Stimulated activated CD4-positive, alpha-beta T cell treated with anti-CD3 and anti-CD28 coated beads, Interleukin-4, amount 100 ng/mL, for 24 hours (primary cell): ENCODE measurements at regions not wholly inside any gene's neighbourhood (a gene's known extent, or its start where the extent isn't known, plus 50 kb on each side); places are given as distances from the start of the nearest gene placed in this dataset.
"Not testable (repeated sequence)": the region's sequence is repeated elsewhere in the genome, so short reads cannot be mapped to it uniquely, and the experiment has no call there.

Source experiments
- DNase-seq: peaks from one replicate; pipeline ENCODE4 v3.0.0-alpha.2; 2020

GRCh38 chr1:60637651-60638050, 444.7 kb upstream of the NFIA start:
- DNase-seq, result no peak

- no peak for DNase-seq
Observed at GRCh38 chr1:60636946-60637345, 445.4 kb upstream of the NFIA start.

GRCh38 chr1:60634106-60634505, 448.3 kb upstream of the NFIA start:
- DNase-seq, result no peak

- no peak for DNase-seq
Observed at GRCh38 chr1:60622486-60622885, 459.9 kb upstream of the NFIA start.

GRCh38 chr1:60621368-60621851, 461.0 kb upstream of the NFIA start:
- no peak for DNase-seq

GRCh38 chr1:60620087-60620486, 462.3 kb upstream of the NFIA start:
- no peak for DNase-seq

- DNase-seq, result no peak
Observed at GRCh38 chr1:60619581-60619980, 462.8 kb upstream of the NFIA start.

GRCh38 chr1:60615666-60616065, 466.7 kb upstream of the NFIA start:
- no peak for DNase-seq

GRCh38 chr1:60612790-60613189, 469.6 kb upstream of the NFIA start:
- no peak for DNase-seq

GRCh38 chr1:60606921-60607320, 475.4 kb upstream of the NFIA start:
- DNase-seq, result not testable (repeated sequence)

- no peak for DNase-seq
Observed at GRCh38 chr1:60600532-60600931, 481.8 kb upstream of the NFIA start.

- DNase-seq, result no peak
Observed at GRCh38 chr1:60599574-60599973, 482.8 kb upstream of the NFIA start.

- DNase-seq, result no peak
Observed at GRCh38 chr1:60598041-60598910, 484.1 kb upstream of the NFIA start.

GRCh38 chr1:60596791-60597750, 485.3 kb upstream of the NFIA start:
- no peak for DNase-seq

GRCh38 chr1:60591583-60591982, 490.8 kb upstream of the NFIA start:
- DNase-seq, result no peak

GRCh38 chr1:60589916-60590315, 492.4 kb upstream of the NFIA start:
- no peak for DNase-seq

GRCh38 chr1:60589046-60589748, 493.2 kb upstream of the NFIA start:
- DNase-seq, result no peak

GRCh38 chr1:60584371-60584770, 498.0 kb upstream of the NFIA start:
- no peak for DNase-seq

GRCh38 chr1:60583696-60584095, 498.7 kb upstream of the NFIA start:
- no peak for DNase-seq

GRCh38 chr1:60581455-60582220, 500.7 kb upstream of the NFIA start:
- DNase-seq, result no peak

- no peak for DNase-seq
Observed at GRCh38 chr1:60577029-60577428, 503.5 kb upstream of the C1orf87 start.

- DNase-seq, result no peak
Observed at GRCh38 chr1:60575326-60575977, 501.9 kb upstream of the C1orf87 start.
